A673 (cell line): ENCODE measurements at regions not wholly inside any gene's neighbourhood (a gene's known extent, or its start where the extent isn't known, plus 50 kb on each side); places are given as distances from the start of the nearest gene placed in this dataset.

ENCODE experiments used
- BruUV-seq: library from RNA; stranded (reverse); fragments of 400-500 nt; replicated peaks from 2 replicates; lab custom pipeline; 2021; lab: Mats Ljungman, UMichigan
- CTCF ChIA-PET: fragments of 300-600 bp; sonication (Branson Sonifier 250); formaldehyde crosslinking; loops from one replicate; lab custom pipeline; 2022; ENCODE audit warnings: antibody characterized with exemption; lab: Charles Lee
- POLR2A ChIA-PET: fragments of 300-600 bp; sonication (Branson Sonifier 250); formaldehyde crosslinking; loops from one replicate; lab custom pipeline; 2022; ENCODE audit warnings: antibody characterized with exemption; ENCODE audit not compliant: low non-redundant PET; lab: Charles Lee
- DNase-seq: peaks from one replicate; pipeline ENCODE4 v3.0.0-alpha.2; 2015; ENCODE audit warnings: low spot score
- H3K27ac ChIP-seq: fragments of 200-600 bp; sonication (generic); 2 replicates; pipeline ENCODE4 v1.5.1; 2016; ENCODE audit warnings: mixed run types, low read depth, mild to moderate bottlenecking, mixed read lengths, antibody characterized with exemption, low read length; ENCODE audit not compliant: poor library complexity, severe bottlenecking
- H3K27me3 ChIP-seq: fragments of 200-600 bp; sonication (generic); replicated peaks from 2 replicates; pipeline ENCODE4 v1.6.1; 2017; ENCODE audit warnings: mixed run types, low read depth, mild to moderate bottlenecking, mixed read lengths, antibody characterized with exemption, low read length; ENCODE audit not compliant: insufficient read depth, poor library complexity
- H3K36me3 ChIP-seq: fragments of 200-600 bp; sonication (generic); 2 replicates; pipeline ENCODE4 v1.6.1; 2016; ENCODE audit warnings: mixed run types, mild to moderate bottlenecking, mixed read lengths, antibody characterized with exemption, low read length; ENCODE audit not compliant: insufficient read depth, poor library complexity, severe bottlenecking
- H3K4me1 ChIP-seq: fragments of 200-600 bp; sonication (generic); 2 replicates; pipeline ENCODE4 v1.6.1; 2017; ENCODE audit warnings: mixed run types, mild to moderate bottlenecking, mixed read lengths, antibody characterized with exemption, low read length; ENCODE audit not compliant: insufficient read depth, poor library complexity, severe bottlenecking
- H3K4me3 ChIP-seq: fragments of 200-600 bp; sonication (generic); 2 replicates; pipeline ENCODE4 v1.5.1; 2016; ENCODE audit warnings: low read depth, mixed run types, mild to moderate bottlenecking, mixed read lengths, low read length; ENCODE audit not compliant: poor library complexity, severe bottlenecking
- H3K9me3 ChIP-seq: fragments of 200-600 bp; sonication (generic); 2 replicates; pipeline ENCODE4 v1.6.1; 2016; ENCODE audit warnings: mixed run types, low read depth, mild to moderate bottlenecking, mixed read lengths, antibody characterized with exemption, low read length; ENCODE audit not compliant: poor library complexity, severe bottlenecking
- CTCF ChIP-seq: fragments of 300-800, 200-600 bp; sonication (generic); conservative IDR thresholded peaks from 2 replicates; pipeline ENCODE4 v1.5.1; 2017; ENCODE audit warnings: low read depth, mild to moderate bottlenecking, antibody characterized with exemption, low read length, moderate library complexity, mixed read lengths
- EZH2 ChIP-seq: fragments of 200-600 bp; sonication (generic); IDR thresholded peaks from 2 replicates; pipeline ENCODE4 v1.6.1; 2017; ENCODE audit warnings: borderline replicate concordance, low read depth, mild to moderate bottlenecking, mixed read lengths, antibody characterized with exemption, low read length; ENCODE audit not compliant: poor library complexity, severe bottlenecking
- intact Hi-C: fragments of 100-400 bp; cut with micrococcal nuclease; formaldehyde crosslinking; loops from one replicate; pipeline ENCODE4 v1.10.0; 2022; ENCODE audit not compliant: unreplicated experiment

- BruUV-seq: no TSS peak
- DNase-seq: no peak
- Histone ChIP-seq H3K36me3 (no peaks in the 10 kb centered on the region), H3K4me3 (no peak overlapping the region), H3K4me1 (no peaks in the 10 kb centered on the region), H3K27me3 (no peaks in the 10 kb centered on the region), H3K9me3 (peaks cover 4% of the 10 kb centered on the region), H3K27ac (no peak overlapping the region)
- intact Hi-C loops: no loop called here
- no peak for TF ChIP-seq EZH2
- no peak for TF ChIP-seq CTCF
- POLR2A ChIA-PET: no interaction called here
- CTCF ChIA-PET: no interaction called here
Observed at GRCh38 chr4:23165669-23166068, 472.9 kb downstream of the GBA3 start.

DNA sequence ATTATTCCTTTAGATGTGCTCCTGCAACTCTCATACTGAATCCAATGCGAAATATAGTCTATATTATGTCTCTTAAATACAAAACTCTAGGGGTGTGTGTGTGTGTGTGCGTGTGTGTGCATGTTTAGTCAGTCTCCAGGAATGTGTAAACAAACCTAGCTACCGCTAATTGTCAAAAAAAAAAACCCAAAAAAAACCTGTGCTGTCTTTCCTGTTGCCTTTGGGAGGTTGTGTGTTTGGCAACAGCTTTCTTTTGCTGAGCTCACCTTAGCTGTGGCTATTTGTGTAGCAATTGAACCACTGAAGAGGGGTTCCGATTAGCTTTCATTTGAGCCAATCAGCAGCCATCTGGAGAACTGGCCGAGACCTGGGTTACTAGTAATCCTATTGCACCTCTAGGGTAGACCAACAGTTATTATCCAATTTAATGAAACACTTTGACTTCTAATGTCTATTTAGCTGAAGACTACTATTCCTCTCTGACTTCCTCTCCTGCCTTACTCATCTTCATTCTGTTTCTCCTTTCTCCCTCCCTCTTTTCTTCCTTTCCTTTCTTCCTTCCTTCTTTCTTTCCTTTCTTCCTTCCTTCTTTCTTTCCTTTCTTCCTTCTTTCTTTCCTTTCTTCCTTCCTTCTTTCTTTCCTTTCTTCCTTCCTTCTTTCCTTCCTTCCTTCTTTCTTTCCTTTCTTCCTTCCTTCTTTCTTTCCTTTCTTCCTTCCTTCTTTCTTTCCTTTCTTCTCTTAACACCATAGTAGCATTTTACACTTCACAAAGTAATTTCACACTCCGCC lies 471.1 kb downstream of the GBA3 start:
- H3K27me3 ChIP-seq: no peaks in the 10 kb centered on the region
- H3K27ac ChIP-seq: no peak overlapping the region
- intact Hi-C loops: no loop called here
- BruUV-seq: no TSS peak
- no peak for DNase-seq
- no peak for TF ChIP-seq EZH2
- no peak for TF ChIP-seq CTCF
- no peaks in the 10 kb centered on the region for H3K36me3 ChIP-seq
- POLR2A ChIA-PET: interaction anchor here (0.7 kb wide), 1 partner anchor 25 kb away, joined by 3 read pairs; no protein-coding TSS in a partner anchor
- H3K4me1 ChIP-seq: no peaks in the 10 kb centered on the region
- CTCF ChIA-PET: no interaction called here
- H3K9me3 ChIP-seq: peaks cover 1% of the 10 kb centered on the region
- H3K4me3 ChIP-seq: no peak overlapping the region

- intact Hi-C loops: no loop called here
- Histone ChIP-seq H3K9me3 (no peaks in the 10 kb centered on the region), H3K27me3 (no peaks in the 10 kb centered on the region), H3K36me3 (no peaks in the 10 kb centered on the region), H3K27ac (no peak overlapping the region), H3K4me1 (no peaks in the 10 kb centered on the region), H3K4me3 (no peak overlapping the region)
- no peak for TF ChIP-seq CTCF
- TF ChIP-seq EZH2: no peak
- BruUV-seq: no TSS peak
- no peak for DNase-seq
- POLR2A ChIA-PET: no interaction called here
- CTCF ChIA-PET: no interaction called here
Observed at GRCh38 chr4:23162275-23162674, 469.5 kb downstream of the GBA3 start.
